ENCODE measurements at regions not wholly inside any gene's neighbourhood (a gene's known extent, or its start where the extent isn't known, plus 50 kb on each side); places are given as distances from the start of the nearest gene placed in this dataset.

DNA sequence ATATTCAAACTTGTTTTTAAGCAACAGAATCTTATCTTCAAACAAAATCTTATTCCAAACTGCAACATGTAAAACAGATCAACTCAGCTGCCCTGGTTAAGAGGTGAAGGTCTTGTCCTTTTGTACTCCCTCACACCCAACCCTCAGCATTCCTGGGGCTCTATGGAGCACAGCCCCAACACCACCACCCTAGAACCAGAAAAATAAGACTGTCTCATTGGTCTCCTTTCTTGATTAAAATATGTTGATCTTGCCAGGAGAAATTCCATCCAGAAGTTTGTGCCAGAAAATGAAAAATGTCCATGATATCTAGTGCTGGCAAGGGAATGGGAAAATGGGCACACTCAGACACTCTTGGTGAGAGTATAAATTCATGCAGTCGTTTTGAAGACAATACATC, 62.1 kb upstream of the TMEM17 start:
- DNase-seq = no peak
- Histone ChIP-seq H3K9me3 (no peaks in the 10 kb centered on the region), H3K4me1 (peaks cover 72% of the 10 kb centered on the region), H3K27ac (peak overlapping the region; percentile 6 to 88 (median 42)), H3K27me3 (no peaks in the 10 kb centered on the region), H3K36me3 (replicated peaks in 1 of 2; ENCODE audit: insufficient read depth in 1 of 2, low read depth in 2 of 2) (no peaks in the 10 kb centered on the region), H3K4me3 (no peak overlapping the region)
- no peak for ATAC-seq
- TF ChIP-seq, protein P1, sequence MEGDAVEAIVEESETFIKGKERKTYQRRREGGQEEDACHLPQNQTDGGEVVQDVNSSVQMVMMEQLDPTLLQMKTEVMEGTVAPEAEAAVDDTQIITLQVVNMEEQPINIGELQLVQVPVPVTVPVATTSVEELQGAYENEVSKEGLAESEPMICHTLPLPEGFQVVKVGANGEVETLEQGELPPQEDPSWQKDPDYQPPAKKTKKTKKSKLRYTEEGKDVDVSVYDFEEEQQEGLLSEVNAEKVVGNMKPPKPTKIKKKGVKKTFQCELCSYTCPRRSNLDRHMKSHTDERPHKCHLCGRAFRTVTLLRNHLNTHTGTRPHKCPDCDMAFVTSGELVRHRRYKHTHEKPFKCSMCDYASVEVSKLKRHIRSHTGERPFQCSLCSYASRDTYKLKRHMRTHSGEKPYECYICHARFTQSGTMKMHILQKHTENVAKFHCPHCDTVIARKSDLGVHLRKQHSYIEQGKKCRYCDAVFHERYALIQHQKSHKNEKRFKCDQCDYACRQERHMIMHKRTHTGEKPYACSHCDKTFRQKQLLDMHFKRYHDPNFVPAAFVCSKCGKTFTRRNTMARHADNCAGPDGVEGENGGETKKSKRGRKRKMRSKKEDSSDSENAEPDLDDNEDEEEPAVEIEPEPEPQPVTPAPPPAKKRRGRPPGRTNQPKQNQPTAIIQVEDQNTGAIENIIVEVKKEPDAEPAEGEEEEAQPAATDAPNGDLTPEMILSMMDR (IDR thresholded peaks at IDR 0.05) = no peak
- TF ChIP-seq POLR2A (IDR thresholded peaks at IDR 0.05) = no peak
- 0 to 17% methylated on average over 1 of the region's 1 CpG for WGBS, 2 donors
- intact Hi-C loops (cut with DNase I) = no loop called here

DNA sequence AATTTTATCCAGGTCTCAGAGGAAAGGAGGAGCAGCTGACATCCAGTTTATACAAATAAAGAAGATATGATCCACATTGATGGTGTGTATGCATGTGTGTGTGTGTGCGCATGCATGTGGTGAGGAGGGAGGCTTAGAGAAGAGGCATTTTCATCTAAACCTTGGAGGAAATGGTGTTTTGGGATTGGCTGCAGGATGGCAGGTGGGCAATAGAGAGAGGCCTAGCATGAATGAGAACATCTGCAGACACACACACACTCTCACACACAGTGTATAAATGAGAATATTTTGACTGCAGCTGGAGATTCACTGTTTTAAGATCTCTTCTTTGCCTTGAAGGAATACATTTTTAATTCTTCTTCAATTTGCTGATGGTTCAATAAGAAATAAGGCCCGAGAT, 61.7 kb upstream of the TMEM17 start:
- Histone ChIP-seq H3K36me3 (replicated peaks in 1 of 2; ENCODE audit: insufficient read depth in 1 of 2, low read depth in 2 of 2) (no peaks in the 10 kb centered on the region), H3K27ac (peak overlapping the region; percentile 6 to 88 (median 42)), H3K27me3 (no peaks in the 10 kb centered on the region), H3K4me1 (peaks cover 72% of the 10 kb centered on the region), H3K4me3 (no peak overlapping the region), H3K9me3 (no peaks in the 10 kb centered on the region)
- no peak for ATAC-seq
- intact Hi-C loops (cut with DNase I) = no loop called here
- DNase-seq = no peak
- WGBS, 2 donors = 63 to 73% methylated on average over 2 of the region's 2 CpGs
- TF ChIP-seq POLR2A (IDR thresholded peaks at IDR 0.05) = no peak
- TF ChIP-seq, protein P1 (IDR thresholded peaks at IDR 0.05) = no peak

DNA sequence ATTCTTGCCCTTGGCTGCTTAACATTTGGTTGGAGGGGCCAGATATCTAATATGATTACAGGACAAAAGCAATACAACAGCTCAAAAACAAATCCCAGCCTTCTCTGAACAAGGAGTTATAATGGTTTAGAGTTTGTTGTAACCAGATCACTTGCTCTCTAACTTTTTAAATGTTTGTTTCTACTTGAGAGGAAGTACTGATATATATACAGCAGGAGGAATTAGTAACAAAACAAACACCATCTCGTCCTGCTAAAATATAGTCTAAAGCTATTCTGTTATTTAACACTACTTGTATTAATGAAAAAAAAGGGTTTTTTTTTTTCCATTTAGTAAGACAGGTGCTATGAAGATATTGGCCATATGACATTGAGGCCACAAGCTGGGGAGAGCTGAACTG, 60.9 kb upstream of the TMEM17 start:
- intact Hi-C loops (cut with DNase I) = no loop called here
- no peak overlapping the region for H3K4me3 ChIP-seq
- H3K36me3 ChIP-seq (replicated peaks in 1 of 2; ENCODE audit: insufficient read depth in 1 of 2, low read depth in 2 of 2) = no peaks in the 10 kb centered on the region
- H3K4me1 ChIP-seq = peaks cover 70% of the 10 kb centered on the region
- WGBS, 2 donors = 37 to 39% methylated on average over 1 of the region's 1 CpG
- ATAC-seq (no peak), DNase-seq (no peak)
- H3K27ac ChIP-seq = peak overlapping the region in 1 of 4 donors; percentile 88
- no peaks in the 10 kb centered on the region for H3K9me3 ChIP-seq
- no peak for TF ChIP-seq POLR2A (IDR thresholded peaks at IDR 0.05)
- TF ChIP-seq, protein P1 (IDR thresholded peaks at IDR 0.05) = no peak
- no peaks in the 10 kb centered on the region for H3K27me3 ChIP-seq

DNA sequence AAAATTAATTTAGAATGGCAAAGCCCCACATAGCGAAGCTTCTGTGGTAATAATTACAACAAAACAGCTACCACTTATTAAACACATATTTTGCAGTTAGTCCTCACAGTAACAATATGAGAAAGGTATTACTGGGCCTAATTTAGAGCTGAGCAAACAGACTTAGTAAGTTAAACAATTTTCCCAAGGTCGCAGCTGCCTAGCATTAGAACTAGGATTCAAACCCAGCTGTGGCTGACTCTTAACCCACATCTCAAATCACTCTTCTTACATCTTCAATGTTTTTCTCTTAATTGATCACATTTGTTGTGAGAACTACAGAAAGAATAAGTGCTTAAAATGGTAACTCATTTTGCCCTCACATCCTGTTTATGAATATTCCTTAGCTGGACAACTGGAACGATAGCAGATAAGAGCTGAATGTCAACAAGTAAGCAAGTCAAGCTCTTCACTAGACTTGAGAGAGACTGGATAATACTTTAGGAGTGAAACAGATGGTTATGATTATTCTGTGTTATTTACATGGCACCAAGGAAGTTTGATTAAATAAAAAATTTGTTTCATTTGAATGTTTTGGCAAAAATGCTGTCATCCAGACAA, 59.4 kb upstream of the TMEM17 start:
- Histone ChIP-seq H3K4me3 (no peak overlapping the region), H3K9me3 (no peaks in the 10 kb centered on the region), H3K27me3 (no peaks in the 10 kb centered on the region), H3K4me1 (peaks cover 56% of the 10 kb centered on the region), H3K36me3 (replicated peaks in 1 of 2; ENCODE audit: insufficient read depth in 1 of 2, low read depth in 2 of 2) (no peaks in the 10 kb centered on the region), H3K27ac (peak overlapping the region; percentile 20 to 88 (median 44))
- intact Hi-C loops (cut with DNase I) = no loop called here
- DNase-seq (no peak), ATAC-seq (no peak)
- 38 to 43% methylated on average over 3 of the region's 3 CpGs for WGBS, 2 donors
- TF ChIP-seq, protein P1 (IDR thresholded peaks at IDR 0.05) = no peak
- TF ChIP-seq POLR2A (IDR thresholded peaks at IDR 0.05) = no peak

All from body of pancreas (tissue), 4 donors.